CD4-positive, alpha-beta T cell treated with Interleukin-1 beta for 1 hour (primary cell): ENCODE measurements at regions not wholly inside any gene's neighbourhood (a gene's known extent, or its start where the extent isn't known, plus 50 kb on each side); places are given as distances from the start of the nearest gene placed in this dataset.
"Not testable (repeated sequence)": the region's sequence is repeated elsewhere in the genome, so short reads cannot be mapped to it uniquely, and the experiment has no call there.

Source experiments
- DNase-seq, 2 donors: peaks; one replicate each; pipeline ENCODE4 v3.0.0-alpha.2; 2020 to 2022

GRCh38 chr2:124967325-124967724 is 942.2 kb downstream of the CNTNAP5 start:
- DNase-seq: no peak

GRCh38 chr2:124970030-124970429 is 944.9 kb downstream of the CNTNAP5 start:
- DNase-seq: no peak

GRCh38 chr2:124973396-124973795 is 948.3 kb downstream of the CNTNAP5 start:
- no peak for DNase-seq

DNA sequence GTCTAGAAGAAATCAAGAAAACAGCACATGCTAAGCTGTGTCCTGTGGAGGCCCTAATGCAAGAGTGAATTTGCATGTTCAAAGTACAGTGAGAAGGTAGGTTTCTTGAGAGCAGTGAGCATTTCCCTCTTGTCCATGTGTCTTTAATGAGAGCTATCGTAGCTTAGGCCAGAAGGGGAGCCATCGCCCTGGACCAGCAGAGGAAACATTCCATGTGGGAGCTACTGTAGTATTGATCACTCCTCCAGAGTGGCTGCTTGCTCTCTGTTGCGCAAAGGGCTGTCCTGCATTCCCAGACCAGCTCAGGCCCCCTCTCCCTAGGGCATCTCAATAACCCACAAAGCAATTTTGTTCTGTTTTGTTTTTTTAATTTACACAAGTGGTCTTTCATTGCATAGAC is 950.1 kb downstream of the CNTNAP5 start:
- DNase-seq: no peak

DNA sequence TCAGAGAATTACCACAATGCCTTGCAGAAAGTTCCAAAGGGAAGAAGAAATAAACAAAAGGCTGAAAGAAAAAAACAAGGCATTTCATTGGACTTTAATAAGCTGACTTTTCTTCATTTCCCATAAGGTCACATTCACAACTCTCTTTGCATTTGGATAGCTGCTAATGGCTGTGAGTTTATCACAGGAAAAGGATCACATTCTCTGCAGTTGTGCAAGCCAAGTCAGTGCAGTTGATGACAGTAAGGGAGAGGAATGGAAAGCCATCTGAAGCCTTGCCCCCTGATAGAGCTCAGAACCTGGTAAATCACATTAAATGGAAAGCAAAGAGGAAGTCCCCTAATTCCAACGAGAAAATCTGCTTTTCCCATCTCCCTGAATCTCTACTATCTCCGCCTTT is 950.6 kb downstream of the CNTNAP5 start:
- no peak for DNase-seq

GRCh38 chr2:124978597-124978996 is 953.5 kb downstream of the CNTNAP5 start:
- no peak for DNase-seq

- DNase-seq: no peak
Measured at GRCh38 chr2:124983595-124983994, 958.5 kb downstream of the CNTNAP5 start.

DNA sequence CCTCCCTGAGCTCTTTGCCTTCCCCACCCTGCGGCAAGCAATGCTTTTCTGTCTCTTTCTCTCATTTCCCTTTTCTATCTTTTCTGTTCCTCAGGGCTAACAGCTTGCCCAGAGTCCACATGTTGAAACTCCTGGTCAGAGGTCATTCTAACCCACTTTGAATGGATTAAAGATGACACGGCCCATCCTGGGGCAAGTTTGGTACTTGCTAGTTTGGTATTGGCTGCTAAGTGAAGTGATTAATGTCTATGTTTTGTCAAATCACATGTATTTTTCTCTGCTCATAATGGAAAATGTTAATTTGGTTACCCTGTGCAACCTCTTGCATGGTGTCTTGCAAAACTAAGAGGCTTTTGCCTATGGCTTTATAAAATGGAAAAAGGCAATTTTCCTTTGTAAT is 960.2 kb downstream of the CNTNAP5 start:
- no peak for DNase-seq

- no peak for DNase-seq
Measured at GRCh38 chr2:124986136-124986535, 961.0 kb downstream of the CNTNAP5 start.

- DNase-seq: not testable (repeated sequence)
Measured at GRCh38 chr2:124986870-124987269, 961.8 kb downstream of the CNTNAP5 start.

GRCh38 chr2:124987436-124987835 is 962.3 kb downstream of the CNTNAP5 start:
- DNase-seq: not testable (repeated sequence)

- no peak for DNase-seq
Measured at GRCh38 chr2:124988111-124988510, 963.0 kb downstream of the CNTNAP5 start.

GRCh38 chr2:124988794-124989193 is 963.7 kb downstream of the CNTNAP5 start:
- DNase-seq: no peak

DNA sequence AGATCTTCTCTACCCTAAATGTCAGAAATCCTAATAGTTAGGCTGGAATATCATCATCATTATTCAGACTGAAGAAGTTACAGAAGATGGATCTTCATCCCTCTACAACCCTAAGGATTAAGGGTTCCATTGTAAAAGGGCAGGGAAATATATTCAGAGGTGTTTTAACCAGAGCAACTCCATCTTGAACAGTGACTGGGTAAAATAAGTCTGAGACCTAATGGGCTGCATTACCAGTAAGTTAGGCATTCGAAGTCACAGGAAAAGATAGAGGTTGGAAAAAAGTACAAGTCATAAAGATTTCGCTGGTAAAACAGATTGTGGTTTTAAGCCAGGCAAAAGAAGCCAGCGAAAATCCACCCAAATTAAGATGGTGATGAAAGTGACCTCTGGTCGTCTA is 968.7 kb downstream of the CNTNAP5 start:
- DNase-seq: no peak

DNA sequence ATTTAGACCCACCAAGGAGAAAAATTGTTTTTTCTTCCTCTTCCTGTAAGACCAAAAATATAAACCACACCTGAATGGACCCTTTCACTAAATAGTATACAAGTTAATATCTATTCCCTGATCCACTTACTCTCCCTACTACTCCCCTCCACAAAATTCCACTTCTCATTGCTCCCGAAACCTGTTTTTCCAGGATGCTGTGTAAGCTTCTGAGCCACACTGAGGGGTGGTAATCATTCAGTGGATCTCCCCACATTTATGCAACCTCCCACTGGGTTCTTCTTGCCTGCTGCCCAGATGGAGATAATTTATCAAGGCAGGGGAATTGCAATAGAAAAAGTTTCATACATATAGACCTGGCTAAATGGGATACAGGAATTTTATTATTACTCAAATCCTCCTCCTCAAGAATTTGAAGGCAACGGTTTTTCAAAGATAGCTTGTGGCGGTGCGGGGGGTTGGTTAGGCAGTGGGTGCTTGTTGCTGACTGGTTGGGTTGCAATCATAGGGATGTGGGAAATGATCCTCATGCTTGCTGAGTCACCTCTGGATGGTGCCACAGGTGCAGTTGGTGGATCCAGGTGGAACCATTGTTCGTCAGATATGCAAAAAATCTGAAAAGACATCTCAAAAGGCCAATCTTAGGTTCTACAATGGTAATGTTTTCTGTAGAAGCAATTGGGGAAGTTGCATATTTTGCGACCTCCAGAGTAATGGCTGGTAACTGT is 970.3 kb downstream of the CNTNAP5 start:
- no peak for DNase-seq

DNA sequence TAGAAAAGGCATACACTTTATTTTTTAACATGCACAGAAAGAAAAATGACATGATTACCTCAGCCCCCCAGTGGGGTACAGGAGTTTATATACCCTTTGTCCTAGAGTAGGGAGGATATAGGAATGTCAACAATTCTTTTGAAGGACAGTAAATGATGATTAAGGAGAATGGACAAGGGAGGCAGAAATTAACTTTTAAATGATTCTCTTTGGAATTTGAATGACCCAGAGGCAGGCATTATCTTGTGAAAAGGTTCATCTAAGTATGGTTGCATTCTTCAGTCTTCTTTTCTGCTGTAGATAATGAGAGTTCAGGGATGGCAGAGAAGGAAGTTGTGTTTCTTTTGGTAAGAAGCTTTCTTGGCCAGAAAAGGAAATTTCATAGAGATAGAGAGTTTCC is 971.3 kb downstream of the CNTNAP5 start:
- no peak for DNase-seq

DNA sequence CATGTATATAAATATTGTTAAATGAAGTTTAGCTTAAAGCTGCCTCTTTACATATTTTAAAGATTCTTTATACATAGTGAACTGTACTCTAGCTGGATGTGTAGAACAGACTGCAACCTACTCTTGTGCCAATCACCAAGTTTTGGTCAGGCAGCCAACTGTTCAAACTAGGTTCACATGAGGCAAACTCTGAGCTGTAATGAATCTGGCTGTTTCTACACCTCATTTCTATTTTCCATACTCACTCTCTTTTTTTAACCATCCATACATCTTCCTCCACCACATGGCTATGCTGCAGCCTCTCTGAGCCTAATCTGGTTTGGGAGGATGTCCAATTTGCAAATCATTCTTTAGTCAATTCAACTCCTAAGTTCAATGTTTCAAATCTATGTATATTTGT is 974.8 kb downstream of the CNTNAP5 start:
- no peak for DNase-seq

GRCh38 chr2:125004106-125004800 is 979.2 kb downstream of the CNTNAP5 start:
- DNase-seq: no peak

- DNase-seq: no peak
Measured at GRCh38 chr2:125006676-125007075, 981.6 kb downstream of the CNTNAP5 start.

DNA sequence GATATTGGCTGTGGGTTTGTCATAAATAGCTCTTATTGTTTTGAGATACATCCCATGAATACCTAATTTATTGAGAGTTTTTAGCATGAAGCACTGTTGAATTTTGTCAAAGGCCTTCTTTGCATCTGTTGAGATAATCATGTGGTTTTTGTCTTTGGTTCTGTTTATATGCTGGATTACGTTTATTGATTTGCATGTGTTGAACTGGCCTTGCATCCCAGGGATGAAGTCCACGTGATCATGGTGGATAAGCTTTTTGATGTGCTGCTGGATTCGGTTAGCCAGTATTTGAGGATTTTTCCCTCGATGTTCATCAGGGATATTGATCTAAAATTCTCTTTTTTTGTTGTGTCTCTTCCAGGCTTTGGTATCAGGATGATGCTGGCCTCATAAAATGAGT is 1003.6 kb downstream of the CNTNAP5 start:
- DNase-seq: not testable (repeated sequence)

DNA sequence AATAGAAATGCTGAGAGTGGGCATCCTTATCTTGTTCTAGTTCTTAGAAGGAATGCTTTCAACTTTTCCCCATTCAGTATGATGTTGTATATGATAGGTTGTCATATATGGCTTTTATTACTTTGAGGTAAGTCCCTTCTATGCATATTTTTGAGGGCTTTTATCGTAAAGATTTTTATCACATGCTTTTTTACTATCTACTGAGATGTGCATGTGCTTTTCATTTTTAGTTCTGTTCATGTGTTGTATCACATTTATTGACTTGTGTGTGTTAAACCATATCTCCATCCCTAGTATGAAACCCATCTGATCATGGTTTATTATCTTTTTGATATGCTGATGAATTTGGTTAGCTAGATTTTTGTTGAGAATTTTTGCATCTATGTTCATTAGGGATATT is 1008.8 kb downstream of the CNTNAP5 start:
- no peak for DNase-seq

DNA sequence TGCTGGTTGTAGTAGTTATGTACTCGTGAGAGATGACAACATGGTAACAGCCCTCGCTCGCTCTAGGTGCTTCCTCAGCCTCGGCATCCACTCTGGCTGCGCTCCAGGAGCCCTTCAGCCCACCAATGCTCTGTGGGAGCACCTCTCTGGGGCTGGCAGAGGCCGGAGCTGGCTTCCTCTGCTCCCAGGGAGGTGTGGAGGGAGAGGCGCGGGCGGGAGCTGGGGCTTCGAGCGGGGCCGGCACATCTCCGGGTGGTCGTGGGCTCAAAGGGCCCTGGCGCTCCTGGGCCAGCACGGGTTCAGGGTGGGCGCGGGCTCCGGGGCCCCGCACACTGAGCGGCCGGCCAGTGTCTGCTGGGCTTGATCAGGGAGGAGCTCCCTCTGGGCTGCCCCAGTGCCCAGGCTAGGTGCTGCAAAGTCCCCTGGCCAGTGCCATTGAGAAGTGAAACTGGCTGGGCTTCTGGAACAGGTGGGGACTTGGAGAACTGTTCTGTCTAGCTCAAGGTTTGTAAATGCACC is 1012.1 kb downstream of the CNTNAP5 start:
- no peak for DNase-seq

DNA sequence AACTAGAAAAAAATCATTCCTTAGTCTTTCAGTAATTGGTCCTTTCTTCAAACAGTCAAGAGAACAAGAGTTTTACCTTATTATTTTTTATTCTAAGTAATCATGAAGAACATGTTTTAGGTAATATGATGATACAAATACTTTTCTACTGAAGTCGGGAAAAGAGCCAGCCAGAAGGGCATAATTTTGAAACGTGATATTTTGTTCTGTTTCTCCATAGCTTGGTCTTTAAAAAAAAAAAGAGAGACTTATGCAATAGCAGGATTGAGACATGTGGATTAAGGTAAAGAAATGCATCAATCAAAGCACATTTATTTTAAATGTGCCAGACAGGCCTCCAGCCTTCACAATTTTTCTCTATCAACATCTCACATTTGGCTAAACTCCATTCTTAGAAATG is 1016.8 kb downstream of the CNTNAP5 start:
- no peak for DNase-seq

GRCh38 chr2:125042727-125043126 is 1017.6 kb downstream of the CNTNAP5 start:
- DNase-seq: no peak
